Retinal pigment epithelial cell (primary cell): ENCODE measurements at regions not wholly inside any gene's neighbourhood (a gene's known extent, or its start where the extent isn't known, plus 50 kb on each side); places are given as distances from the start of the nearest gene placed in this dataset.

Experiments used
- DNase-seq: peaks from one replicate; pipeline ENCODE4 v3.0.0-alpha.2; 2010; ENCODE audit warnings: low read depth
- H3K4me3 ChIP-seq: 2 replicates; pipeline ENCODE4 v1.5.1; 2011; ENCODE audit warnings: mild to moderate bottlenecking, low read length, control low read depth, moderate library complexity
- CTCF ChIP-seq: conservative IDR thresholded peaks from 2 replicates; pipeline ENCODE4 v1.5.1; 2011; ENCODE audit warnings: low read depth, low read length, control low read depth, inconsistent platforms

DNA sequence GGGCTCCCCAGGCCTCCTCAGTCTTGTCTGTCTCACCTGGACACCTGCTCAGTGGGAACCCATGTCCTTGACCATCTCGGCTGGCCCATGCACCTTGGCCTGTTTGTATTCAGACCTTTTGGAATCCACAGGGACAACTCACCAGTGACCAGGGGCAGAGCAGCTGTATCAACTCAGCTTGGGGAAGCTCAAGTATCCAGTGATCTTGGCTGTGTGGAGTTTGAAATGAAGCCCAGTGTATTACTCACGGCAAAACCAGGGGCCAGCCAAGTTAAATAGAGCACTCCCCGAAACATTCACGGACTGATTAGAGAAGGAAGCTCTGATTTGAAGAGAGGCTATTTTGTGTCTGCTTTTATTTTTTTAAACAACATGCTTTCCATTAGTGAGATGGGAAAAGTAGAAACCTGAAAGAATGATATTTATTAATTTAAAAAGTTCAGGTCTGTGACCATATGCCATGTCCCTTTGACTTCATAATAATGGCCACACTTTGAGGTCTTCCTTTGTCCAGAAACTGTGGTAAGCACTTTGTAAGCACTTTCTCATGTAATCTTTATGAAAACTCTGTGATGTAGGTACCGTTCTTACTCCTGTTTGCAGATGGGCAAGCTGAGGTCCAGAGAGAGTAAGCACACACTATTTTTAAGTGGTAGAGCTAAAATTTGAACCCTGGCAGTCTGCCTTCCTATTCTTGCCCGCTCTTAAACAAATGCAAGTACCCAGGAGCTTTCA, 656.5 kb downstream of the BNC2 start:
- no peak overlapping the region for H3K4me3 ChIP-seq
- TF ChIP-seq CTCF, result no peak
- no peak for DNase-seq

DNA sequence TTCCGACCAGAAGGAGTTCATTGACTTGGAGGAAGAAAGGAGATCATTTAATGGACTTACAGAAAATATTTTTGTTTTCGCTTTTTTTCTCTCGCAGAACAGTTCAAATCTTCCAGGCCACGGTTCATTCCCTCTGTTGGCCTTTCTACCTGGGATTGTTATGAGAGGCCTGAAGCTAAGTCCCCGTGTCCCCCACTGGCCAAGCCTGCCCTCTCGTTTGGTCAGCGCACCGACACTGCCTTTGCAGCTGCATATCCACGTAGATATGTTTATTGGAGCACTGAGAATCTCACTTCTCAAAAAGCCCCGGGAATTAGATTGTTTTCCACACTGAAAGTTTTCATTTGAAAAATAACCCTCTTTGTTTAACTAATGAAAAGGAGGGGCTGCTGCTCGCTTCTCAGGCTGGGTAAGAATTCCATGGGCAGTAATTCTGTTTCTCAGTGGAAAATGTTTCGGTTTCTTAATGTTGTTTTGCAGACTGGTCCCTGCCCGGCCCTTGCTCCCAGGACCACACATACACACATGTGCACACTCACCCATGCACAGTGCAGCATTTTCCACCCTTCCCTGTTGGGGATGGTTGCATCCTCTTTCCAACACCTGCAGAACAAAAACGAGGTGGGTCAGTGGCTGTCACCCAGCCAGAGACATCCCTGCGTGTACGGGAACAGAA, 655.7 kb downstream of the BNC2 start:
- DNase-seq, result no peak
- H3K4me3 ChIP-seq, result no peak overlapping the region
- no peak for TF ChIP-seq CTCF

DNA sequence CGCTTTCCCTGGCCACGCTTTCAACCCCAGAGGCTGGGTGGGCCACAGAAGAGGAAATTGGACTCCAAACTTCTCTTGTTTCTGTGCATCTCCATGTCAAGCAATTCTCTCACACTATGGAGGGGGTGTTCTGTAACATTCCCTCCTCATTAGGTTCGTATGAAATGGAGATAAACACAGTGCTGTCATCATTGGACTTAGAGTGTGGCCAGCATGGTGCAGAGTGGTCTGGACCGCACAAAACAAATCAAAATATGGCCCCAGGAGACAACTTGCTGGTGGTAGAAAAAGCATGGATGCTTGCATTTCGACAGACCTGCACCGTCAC, 655.2 kb downstream of the BNC2 start:
- TF ChIP-seq CTCF, result no peak
- DNase-seq, result no peak
- H3K4me3 ChIP-seq, result no peak overlapping the region

DNA sequence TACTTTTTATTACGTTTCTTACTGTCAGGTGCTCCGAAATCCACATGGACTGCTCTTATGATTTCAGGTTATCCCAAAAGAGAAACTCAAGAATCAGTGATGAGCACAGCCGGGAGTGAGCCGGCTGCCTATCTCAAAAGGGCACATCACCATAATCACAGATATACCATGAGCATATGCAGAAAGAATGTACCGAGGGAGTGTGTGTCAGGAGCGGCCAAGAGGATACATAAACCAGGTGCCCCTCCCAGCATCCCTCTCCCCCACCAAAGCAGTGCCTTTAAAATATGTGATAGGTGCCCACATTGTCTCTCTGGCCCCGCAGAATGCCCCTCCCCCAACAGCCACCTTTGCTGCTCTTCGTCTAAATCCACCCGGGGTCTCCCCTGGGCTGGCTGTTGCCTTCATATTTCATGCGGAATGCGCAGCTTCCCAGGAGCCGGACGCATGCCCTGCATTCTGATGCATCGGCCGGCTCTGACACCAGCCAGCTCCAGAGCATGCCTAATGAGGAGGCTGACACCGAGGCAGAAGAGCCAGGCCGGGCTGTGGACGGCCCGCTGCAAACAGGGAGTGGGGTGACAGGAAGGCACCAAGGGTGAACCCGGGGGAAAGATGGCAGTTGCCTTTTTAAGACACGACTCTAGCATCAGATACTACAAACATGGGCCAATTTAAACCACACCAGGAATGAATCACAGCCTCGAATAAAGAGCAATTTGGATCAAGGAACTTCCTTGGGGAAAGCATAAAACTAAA, 652.3 kb downstream of the BNC2 start:
- TF ChIP-seq CTCF, result no peak
- H3K4me3 ChIP-seq, result no peak overlapping the region
- DNase-seq, result no peak

GRCh38 chr9:16221366-16221765, 649.1 kb downstream of the BNC2 start:
- TF ChIP-seq CTCF, result no peak
- DNase-seq, result no peak
- H3K4me3 ChIP-seq, result no peak overlapping the region

DNA sequence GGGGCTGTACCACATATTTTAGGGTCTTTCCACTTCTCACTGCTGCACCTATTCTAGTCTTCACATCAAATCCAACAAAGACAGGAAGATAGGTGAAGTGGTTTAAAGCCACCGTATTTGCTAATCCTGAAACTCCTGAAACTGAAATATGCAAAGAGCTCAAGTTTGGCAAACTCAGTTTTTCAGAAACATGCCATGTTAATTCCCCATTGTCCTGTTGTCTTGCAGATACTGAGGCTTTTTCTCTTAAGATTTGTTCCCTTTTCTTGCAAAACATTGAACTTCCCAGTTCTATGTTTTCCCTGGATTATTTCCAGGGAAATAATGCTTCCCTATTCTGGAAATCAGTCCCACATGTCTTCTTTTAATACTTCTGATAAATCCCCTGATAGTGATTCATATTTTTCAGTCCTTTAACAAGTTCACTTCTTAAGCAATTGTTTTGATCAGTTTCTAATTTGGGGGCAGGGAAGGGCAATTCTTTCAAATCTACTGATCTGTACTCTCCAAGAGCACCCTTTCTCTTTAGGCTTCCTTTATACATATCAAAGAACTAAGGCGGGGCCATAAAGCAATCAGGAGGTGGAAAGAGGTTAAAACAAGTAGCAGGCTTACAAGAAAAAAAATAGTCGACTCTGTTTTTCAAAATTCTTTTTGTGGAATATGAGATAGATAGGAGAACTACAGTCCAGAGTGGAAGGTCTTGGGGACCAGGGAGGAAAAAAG, 648.5 kb downstream of the BNC2 start:
- no peak overlapping the region for H3K4me3 ChIP-seq
- no peak for TF ChIP-seq CTCF
- no peak for DNase-seq
